Natural killer cell (primary cell): ENCODE measurements at regions not wholly inside any gene's neighbourhood (a gene's known extent, or its start where the extent isn't known, plus 50 kb on each side); places are given as distances from the start of the nearest gene placed in this dataset.

Experiments
- ATAC-seq, 3 donors: fragments of 150-1000 bp in 2 of 3; fragments of 200-7000 bp in 1 of 3; cut with Tn5 transposase; 1 replicate in 1 of 3; 2 replicates in 2 of 3; pipeline ENCODE4 v1.10.0; 2021; ENCODE audit warnings: mild to moderate bottlenecking in 2 of 3, moderate library complexity in 2 of 3
- DNase-seq, 2 donors: peaks; one replicate each; pipeline versions ENCODE4 v3.0.0 to v3.0.0-alpha.2; 2013 to 2021; ENCODE audit warnings: mixed read lengths in 1 of 2
- H3K27ac ChIP-seq: one replicate; pipeline ENCODE4 v1.5.1; 2013; ENCODE audit warnings: mild to moderate bottlenecking, low read length
- H3K27me3 ChIP-seq: one replicate; pipeline ENCODE4 v1.6.1; 2013; ENCODE audit warnings: low read length; ENCODE audit not compliant: control insufficient read depth, insufficient read depth
- H3K36me3 ChIP-seq: one replicate; pipeline ENCODE4 v1.6.1; 2013; ENCODE audit warnings: low read length; ENCODE audit not compliant: control insufficient read depth, insufficient read depth
- H3K4me1 ChIP-seq: one replicate; pipeline ENCODE4 v1.6.1; 2013; ENCODE audit warnings: low read length; ENCODE audit not compliant: control insufficient read depth, insufficient read depth
- H3K4me3 ChIP-seq: one replicate; pipeline ENCODE4 v1.5.1; 2013; ENCODE audit warnings: low read length
- H3K9me3 ChIP-seq: one replicate; pipeline ENCODE4 v1.6.1; 2013; ENCODE audit warnings: low read length; ENCODE audit not compliant: control insufficient read depth, insufficient read depth
- H3K27ac Mint-ChIP-seq, 2 donors: one replicate each; pipeline ENCODE4 v1.8.0; 2022; ENCODE audit warnings: mild to moderate bottlenecking in 2 of 2, mixed read lengths in 2 of 2, moderate library complexity in 1 of 2
- H3K27me3 Mint-ChIP-seq, 2 donors: one replicate each; pipeline ENCODE4 v1.8.0; 2022; ENCODE audit warnings: low read depth in 2 of 2, mixed read lengths in 2 of 2
- H3K36me3 Mint-ChIP-seq: one replicate; pipeline ENCODE4 v1.8.0; 2022; ENCODE audit warnings: mixed read lengths
- H3K4me1 Mint-ChIP-seq, 2 donors: one replicate each; pipeline ENCODE4 v1.8.0; 2022; ENCODE audit warnings: mixed read lengths in 2 of 2
- H3K4me3 Mint-ChIP-seq: one replicate; pipeline ENCODE4 v1.8.0; 2022; ENCODE audit warnings: mild to moderate bottlenecking, moderate library complexity, mixed read lengths
- H3K9me3 Mint-ChIP-seq, 2 donors: one replicate each; pipeline ENCODE4 v1.8.0; 2022; ENCODE audit warnings: mixed read lengths in 2 of 2
- CTCF ChIP-seq: fragments of 200-600 bp; IDR thresholded peaks from one replicate; pipeline ENCODE4 v1.8.0; 2022; ENCODE audit warnings: antibody characterized with exemption
- WGBS: methylation state at CpG from one replicate; pipeline ENCODE4 v1.1.7; 2013; ENCODE audit warnings: missing lambda C conversion rate; ENCODE audit not compliant: insufficient coverage; 5-methylcytosine and 5-hydroxymethylcytosine counted together
- intact Hi-C: fragments of 100-400 bp; cut with micrococcal nuclease; formaldehyde crosslinking; loops from one replicate; pipeline ENCODE4 v1.14.2; 2022

GRCh38 chr1:22339237-22339636 is 112.4 kb upstream of the ZBTB40 start:
- WGBS = 68% methylated on average over 14 of the region's 14 CpGs
- no peak for DNase-seq
- Histone ChIP-seq H3K4me3 (no peak overlapping the region), H3K9me3 (no peaks in the 10 kb centered on the region), H3K4me1 (no peaks in the 10 kb centered on the region), H3K36me3 (no peaks in the 10 kb centered on the region), H3K27me3 (peaks cover 4% of the 10 kb centered on the region), H3K27ac (no peak overlapping the region)
- Mint-ChIP-seq H3K27me3 (peaks cover 23 to 28% of the 10 kb centered on the region in 2 donors), H3K36me3 (no peaks in the 10 kb centered on the region), H3K4me3 (no peak overlapping the region), H3K9me3 (peaks cover 0 to 2% of the 10 kb centered on the region in 2 donors), H3K4me1 (peaks cover 0 to 15% of the 10 kb centered on the region in 2 donors), H3K27ac (no peak overlapping the region)
- no peak for ATAC-seq
- intact Hi-C loops = no loop called here
- TF ChIP-seq CTCF = no peak

- H3K36me3 Mint-ChIP-seq = no peaks in the 10 kb centered on the region
- no peak overlapping the region for H3K27ac Mint-ChIP-seq
- H3K27me3 Mint-ChIP-seq = peaks cover 30 to 34% of the 10 kb centered on the region in 2 donors
- DNase-seq (no peak), ATAC-seq (no peak)
- Histone ChIP-seq H3K9me3 (no peaks in the 10 kb centered on the region), H3K4me3 (no peak overlapping the region), H3K27ac (no peak overlapping the region), H3K4me1 (no peaks in the 10 kb centered on the region), H3K27me3 (peaks cover 4% of the 10 kb centered on the region), H3K36me3 (no peaks in the 10 kb centered on the region)
- intact Hi-C loops = no loop called here
- H3K4me1 Mint-ChIP-seq = peaks cover 0 to 15% of the 10 kb centered on the region in 2 donors
- no peak overlapping the region for H3K4me3 Mint-ChIP-seq
- TF ChIP-seq CTCF = no peak
- peaks cover 0 to under 1% of the 10 kb centered on the region in 2 donors for H3K9me3 Mint-ChIP-seq
- 55% methylated on average over 4 of the region's 4 CpGs for WGBS
Measured at GRCh38 chr1:22340066-22340465, 111.6 kb upstream of the ZBTB40 start.

GRCh38 chr1:22340873-22341272 is 110.8 kb upstream of the ZBTB40 start:
- WGBS = 53% methylated on average over 4 of the region's 4 CpGs
- no peak overlapping the region for H3K27ac Mint-ChIP-seq
- DNase-seq (no peak), ATAC-seq (no peak)
- H3K4me1 Mint-ChIP-seq = peaks cover 0 to 15% of the 10 kb centered on the region in 2 donors
- H3K36me3 ChIP-seq = no peaks in the 10 kb centered on the region
- no peak overlapping the region for H3K27ac ChIP-seq
- no peaks in the 10 kb centered on the region for H3K36me3 Mint-ChIP-seq
- intact Hi-C loops = no loop called here
- H3K9me3 Mint-ChIP-seq = no peaks in the 10 kb centered on the region
- H3K9me3 ChIP-seq = no peaks in the 10 kb centered on the region
- H3K27me3 Mint-ChIP-seq = peaks cover 37 to 39% of the 10 kb centered on the region in 2 donors
- H3K4me3 Mint-ChIP-seq = no peak overlapping the region
- H3K27me3 ChIP-seq = peaks cover 4% of the 10 kb centered on the region
- no peak overlapping the region for H3K4me3 ChIP-seq
- H3K4me1 ChIP-seq = no peaks in the 10 kb centered on the region
- no peak for TF ChIP-seq CTCF
